Heart right ventricle (tissue), 16 donors: ENCODE measurements at regions not wholly inside any gene's neighbourhood (a gene's known extent, or its start where the extent isn't known, plus 50 kb on each side); places are given as distances from the start of the nearest gene placed in this dataset.

ENCODE experiments used
- ATAC-seq, 8 donors: fragments of 200-7000 bp; cut with Tn5 transposase; one replicate each; pipeline ENCODE4 v1.9.1; 2020; ENCODE audit warnings: mild to moderate bottlenecking in 8 of 8, moderate library complexity in 8 of 8, moderate number of reproducible peaks in 1 of 8
- DNase-seq, 2 donors: peaks; one replicate each; pipeline ENCODE4 v3.0.0-alpha.2; 2020
- H3K27ac ChIP-seq, 10 donors: fragments of 200-600 bp; sonication (generic) in 2 of 10; one replicate each; pipeline versions ENCODE4 v1.5.0 to v1.8.0; 2020 to 2022; ENCODE audit warnings: mild to moderate bottlenecking in 3 of 10
- H3K27me3 ChIP-seq, 7 donors: fragments of 200-600 bp; one replicate each; pipeline ENCODE4 v1.8.0; 2021 to 2022; ENCODE audit warnings: mild to moderate bottlenecking in 2 of 7
- H3K36me3 ChIP-seq, 9 donors: fragments of 200-600 bp; sonication (generic) in 1 of 9; one replicate each; pipeline versions ENCODE4 v1.5.0 to v1.8.0; 2020 to 2022; ENCODE audit warnings: mild to moderate bottlenecking in 2 of 9
- H3K4me1 ChIP-seq, 9 donors: fragments of 200-600 bp; sonication (generic) in 1 of 9; one replicate each; pipeline versions ENCODE4 v1.5.0 to v1.8.0; 2020 to 2022; ENCODE audit warnings: mild to moderate bottlenecking in 4 of 9
- H3K4me3 ChIP-seq, 10 donors: fragments of 200-600 bp; sonication (generic) in 2 of 10; one replicate each; pipeline versions ENCODE4 v1.5.0 to v1.8.0; 2020 to 2022; ENCODE audit warnings: mild to moderate bottlenecking in 7 of 10, moderate library complexity in 2 of 10
- H3K9me3 ChIP-seq, 11 donors: fragments of 200-600 bp in 10 of 11; sonication (generic) in 2 of 11; one replicate each; pipeline versions ENCODE4 v1.5.0 to v1.8.0; 2013 to 2022; ENCODE audit warnings: mild to moderate bottlenecking in 2 of 11, control low read depth in 1 of 11, moderate library complexity in 1 of 11
- WGBS, 2 donors: extraction: QIAGEN DNeasy Blood & Tissue Kit; methylation state at CpG; one replicate each; pipeline ENCODE4 v1.1.7; 2013; ENCODE audit warnings: inconsistent platforms in 1 of 2; 5-methylcytosine and 5-hydroxymethylcytosine counted together
- intact Hi-C, 10 donors: fragments of 100-400 bp; cut with DNase I; formaldehyde crosslinking; loops; one replicate each; pipeline versions ENCODE4 v1.11.1 to v1.14.2; 2022
- TF ChIP-seq, protein P1 (sequence below), 9 donors: fragments of 200-600 bp; sonication (generic) in 2 of 9; IDR thresholded peaks; one replicate each; pipeline versions ENCODE4 v1.5.0 to v1.8.0; 2021 to 2022; ENCODE audit warnings: antibody characterized with exemption in 9 of 9, mild to moderate bottlenecking in 5 of 9, moderate library complexity in 1 of 9
- donor health status: Arrhythmogenic right ventricular cardiomyopathy.
- donor health status: ischemic (EF 13 %, LVEDD 7.1; RV severe dilation, severe dysfunction).
- donor health status: healthy with polysubstance abuse.
- donor health status: DM: no; HTN: yes; CAD: no.
- donor health status: DM: no; HTN: no; CAD: no.
- donor health status: ischemic (EF 25% LVEDD 6.9; RV normal size, moderate dysfunction).
- donor health status: ischemic (EF 25% LVEDD 5.7; RV mildly dilated, moderate dysfunction).
- donor health status: healthy.
- donor health status: DM: yes; HTN: yes; CAD: no.
- donor health status: Ischemic cardiomyopathy.
- donor health status: ischemic (EF 35%, LVEDD 5.7; RV mildly dilated, moderate dysfunction).
- donor health status: nonischemic (EF 11% LVEDD 7.7; RV severe dilation, severe dysfunction).
- donor health status: DM: yes; HTN: yes; CAD: no.
- donor health status: PGD.
- donor health status: ischemic (EF 29% LVEDD 5.4; RV normal size, mild dysfunction).
- donor health status: nonischemic (EF 23%, LVEDD 6.1; RV moderate dilation, normal function).

DNA sequence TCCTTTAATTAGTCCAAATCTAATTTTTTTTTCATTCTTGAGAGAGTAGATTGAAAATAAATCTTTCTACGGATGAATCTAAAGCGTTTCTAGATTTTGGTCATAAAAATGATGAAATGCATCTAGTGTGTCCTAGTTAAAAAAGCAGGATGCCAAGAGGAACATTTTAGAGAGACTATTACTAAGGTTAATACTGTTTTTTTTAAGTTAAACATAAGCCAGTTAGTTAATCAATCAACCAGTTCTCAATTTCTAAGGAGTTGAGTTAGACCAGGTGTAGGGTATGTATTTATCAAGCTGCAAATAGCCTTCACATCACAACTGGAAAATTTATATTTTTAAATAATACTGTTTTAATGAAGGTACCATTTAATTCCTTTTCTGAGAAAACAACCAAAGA, 679.5 kb upstream of the IGFBP7 start:
- H3K4me3 ChIP-seq = no peak overlapping the region
- no peak for DNase-seq
- intact Hi-C loops = no loop called here
- no peak for ATAC-seq
- no peaks in the 10 kb centered on the region for H3K4me1 ChIP-seq
- no peak overlapping the region for H3K27ac ChIP-seq
- TF ChIP-seq, protein P1, sequence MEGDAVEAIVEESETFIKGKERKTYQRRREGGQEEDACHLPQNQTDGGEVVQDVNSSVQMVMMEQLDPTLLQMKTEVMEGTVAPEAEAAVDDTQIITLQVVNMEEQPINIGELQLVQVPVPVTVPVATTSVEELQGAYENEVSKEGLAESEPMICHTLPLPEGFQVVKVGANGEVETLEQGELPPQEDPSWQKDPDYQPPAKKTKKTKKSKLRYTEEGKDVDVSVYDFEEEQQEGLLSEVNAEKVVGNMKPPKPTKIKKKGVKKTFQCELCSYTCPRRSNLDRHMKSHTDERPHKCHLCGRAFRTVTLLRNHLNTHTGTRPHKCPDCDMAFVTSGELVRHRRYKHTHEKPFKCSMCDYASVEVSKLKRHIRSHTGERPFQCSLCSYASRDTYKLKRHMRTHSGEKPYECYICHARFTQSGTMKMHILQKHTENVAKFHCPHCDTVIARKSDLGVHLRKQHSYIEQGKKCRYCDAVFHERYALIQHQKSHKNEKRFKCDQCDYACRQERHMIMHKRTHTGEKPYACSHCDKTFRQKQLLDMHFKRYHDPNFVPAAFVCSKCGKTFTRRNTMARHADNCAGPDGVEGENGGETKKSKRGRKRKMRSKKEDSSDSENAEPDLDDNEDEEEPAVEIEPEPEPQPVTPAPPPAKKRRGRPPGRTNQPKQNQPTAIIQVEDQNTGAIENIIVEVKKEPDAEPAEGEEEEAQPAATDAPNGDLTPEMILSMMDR (IDR thresholded peaks at IDR 0.05) = no peak
- no peaks in the 10 kb centered on the region for H3K36me3 ChIP-seq
- 66 to 70% methylated on average over 2 of the region's 2 CpGs for WGBS, 2 donors
- H3K9me3 ChIP-seq = peaks cover 0 to 4% (median 0%) of the 10 kb centered on the region in 11 donors
- peaks cover 0 to 4% (median 0%) of the 10 kb centered on the region in 7 donors for H3K27me3 ChIP-seq

GRCh38 chr4:57777876-57778275, 667.7 kb upstream of the IGFBP7 start:
- Histone ChIP-seq H3K4me1 (no peaks in the 10 kb centered on the region), H3K9me3 (peaks cover 0 to 12% (median 0%) of the 10 kb centered on the region in 11 donors), H3K27ac (no peak overlapping the region), H3K4me3 (no peak overlapping the region), H3K27me3 (no peaks in the 10 kb centered on the region), H3K36me3 (no peaks in the 10 kb centered on the region)
- TF ChIP-seq, protein P1 (IDR thresholded peaks at IDR 0.05) = no peak
- DNase-seq (no peak), ATAC-seq (no peak)
- WGBS, 2 donors = 39 to 53% methylated on average over 2 of the region's 2 CpGs
- intact Hi-C loops = no loop called here

DNA sequence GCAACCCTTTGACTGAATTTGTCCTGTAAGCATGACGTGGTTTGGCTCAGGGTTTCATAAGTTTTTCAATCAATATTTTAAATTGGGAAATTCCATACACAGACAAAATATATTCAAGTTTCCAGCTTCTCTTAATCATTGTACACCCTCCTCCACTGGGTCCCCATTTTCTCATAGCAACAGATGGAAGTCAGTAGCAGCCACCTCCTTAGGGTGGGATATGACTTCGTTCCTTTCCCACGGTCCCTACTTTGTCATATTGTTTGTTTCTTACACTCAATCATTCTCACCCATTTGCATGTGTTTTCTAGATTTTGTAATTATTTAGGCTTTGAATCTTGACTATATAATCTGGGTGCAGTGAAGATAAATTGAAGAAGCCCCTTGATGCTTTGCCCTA, 664.5 kb upstream of the IGFBP7 start:
- H3K27me3 ChIP-seq = no peaks in the 10 kb centered on the region
- TF ChIP-seq, protein P1 (IDR thresholded peaks at IDR 0.05) = no peak
- H3K4me1 ChIP-seq = no peaks in the 10 kb centered on the region
- ATAC-seq (no peak), DNase-seq (no peak)
- no peaks in the 10 kb centered on the region for H3K36me3 ChIP-seq
- H3K9me3 ChIP-seq = peaks cover 0 to 2% (median 0%) of the 10 kb centered on the region in 11 donors
- 88% methylated on average over 3 of the region's 3 CpGs for WGBS, 2 donors
- no peak overlapping the region for H3K4me3 ChIP-seq
- intact Hi-C loops = no loop called here
- H3K27ac ChIP-seq = no peak overlapping the region

GRCh38 chr4:57774171-57774570, 664.0 kb upstream of the IGFBP7 start:
- intact Hi-C loops = no loop called here
- no peak for ATAC-seq
- no peak overlapping the region for H3K27ac ChIP-seq
- H3K27me3 ChIP-seq = no peaks in the 10 kb centered on the region
- DNase-seq = no peak
- no peak overlapping the region for H3K4me3 ChIP-seq
- TF ChIP-seq, protein P1 (IDR thresholded peaks at IDR 0.05) = no peak
- H3K36me3 ChIP-seq = no peaks in the 10 kb centered on the region
- H3K9me3 ChIP-seq = peaks cover 0 to 7% (median 0%) of the 10 kb centered on the region in 11 donors
- H3K4me1 ChIP-seq = no peaks in the 10 kb centered on the region
